NT2/D1 (cell line): ENCODE measurements at regions not wholly inside any gene's neighbourhood (a gene's known extent, or its start where the extent isn't known, plus 50 kb on each side); places are given as distances from the start of the nearest gene placed in this dataset.

Experiments
- SUZ12 ChIP-seq: IDR thresholded peaks from 2 replicates; pipeline ENCODE4 v1.6.1; 2011; ENCODE audit not compliant: insufficient read length, insufficient read depth; ENCODE audit errors: extremely low read depth
- YY1 ChIP-seq: IDR thresholded peaks from 2 replicates; pipeline ENCODE4 v1.6.1; 2011; ENCODE audit not compliant: insufficient read length, insufficient read depth

DNA sequence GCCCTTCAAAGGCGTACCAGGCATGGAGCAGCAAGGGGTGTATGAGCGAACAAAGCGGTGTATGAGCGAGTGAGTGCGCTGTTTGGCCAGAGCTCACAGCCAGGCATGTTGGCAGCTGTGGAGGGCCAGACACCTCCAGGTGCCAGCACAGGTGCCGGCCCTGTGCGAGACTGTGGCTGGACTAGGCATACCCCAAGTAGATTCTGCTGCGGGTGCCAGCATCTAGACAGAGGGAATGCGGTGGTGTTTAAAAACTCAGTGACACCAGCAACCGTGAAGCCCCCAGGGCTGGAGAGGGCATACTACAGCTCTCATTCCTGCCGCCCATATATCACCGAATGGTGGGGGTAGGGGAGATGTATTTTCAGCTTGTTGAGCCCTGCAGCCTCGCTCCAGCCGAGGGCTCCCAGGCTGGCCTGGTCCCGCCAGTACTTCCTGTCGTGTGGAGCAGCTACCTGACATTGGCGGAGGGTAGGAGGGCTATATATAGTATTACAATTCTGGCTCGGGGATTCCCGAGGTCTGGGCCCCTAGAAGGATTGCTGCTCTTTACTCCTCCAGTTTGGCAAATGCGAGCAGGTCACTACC lies 1829.6 kb upstream of the NUDT12 start:
- TF ChIP-seq SUZ12 (no peak), YY1 (no peak)
